NCI-H2196 (cell line): ENCODE measurements at regions not wholly inside any gene's neighbourhood (a gene's known extent, or its start where the extent isn't known, plus 50 kb on each side); places are given as distances from the start of the nearest gene placed in this dataset.
"Not testable (repeated sequence)": the region's sequence is repeated elsewhere in the genome, so short reads cannot be mapped to it uniquely, and the experiment has no call there.

Experiments
- DNase-seq: peaks from one replicate; lab custom pipeline; 2025; ENCODE audit not compliant: unreplicated experiment; lab: John Stamatoyannopoulos, UW

DNA sequence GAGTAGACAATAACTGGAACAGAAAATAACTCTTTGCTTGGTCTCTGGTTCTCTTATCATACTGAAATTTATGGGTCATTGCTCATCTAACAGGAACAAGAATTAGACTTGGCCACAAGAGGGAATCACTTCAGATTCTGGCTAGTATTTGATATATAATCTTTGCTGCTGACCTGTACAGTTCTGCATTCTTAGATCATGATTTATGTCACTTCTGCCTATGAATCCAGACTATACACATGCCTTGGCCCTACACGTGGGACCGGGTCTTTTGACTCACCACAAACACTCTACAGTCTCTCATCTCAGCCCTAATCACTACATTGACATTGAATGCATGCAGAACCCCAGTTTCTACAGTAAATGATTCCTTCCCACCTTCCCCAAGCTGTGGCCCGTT lies 162.5 kb upstream of the SOX2 start:
- DNase-seq, result no peak

DNA sequence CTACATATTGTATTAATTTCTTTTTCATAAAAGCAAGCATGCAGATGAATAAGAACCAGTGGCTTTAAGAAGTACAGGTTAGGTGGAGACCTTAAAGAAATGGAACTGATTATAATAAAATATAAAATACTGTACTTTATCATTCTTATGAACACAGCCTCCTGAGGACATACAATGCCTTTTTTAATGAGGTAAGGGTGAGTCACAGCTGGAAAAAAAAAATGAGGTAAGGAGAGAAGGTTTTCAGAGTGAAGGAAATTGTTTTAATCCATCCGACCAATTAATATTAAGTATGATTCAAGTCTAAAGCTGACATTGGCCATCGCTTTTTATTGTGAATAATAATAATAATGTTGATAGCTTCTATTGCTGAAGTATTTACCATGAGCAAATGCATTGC lies 170.3 kb upstream of the SOX2 start:
- DNase-seq, result no peak

DNA sequence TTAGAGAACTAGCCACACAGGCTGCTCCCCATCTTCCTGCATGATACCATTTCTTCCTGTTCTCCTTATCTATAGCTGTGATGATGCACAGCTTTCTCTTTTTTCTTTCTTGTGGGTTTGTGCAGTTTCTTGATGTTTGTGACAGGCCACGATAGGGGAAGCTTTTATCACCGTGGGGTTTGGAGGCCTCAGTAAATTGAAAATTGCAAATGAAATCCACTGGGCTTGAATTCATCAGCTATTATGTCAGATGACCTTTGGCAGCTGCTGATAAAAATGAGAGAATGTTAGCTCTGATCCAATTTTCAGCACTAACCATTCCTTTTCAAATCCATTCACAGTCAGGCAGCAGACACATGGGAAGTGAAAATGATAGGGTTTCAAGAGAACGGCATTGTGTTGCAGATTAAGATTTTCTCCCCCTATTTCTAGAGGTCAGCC lies 176.9 kb upstream of the SOX2 start:
- no peak for DNase-seq

GRCh38 chr3:181533811-181534210 lies 177.9 kb upstream of the SOX2 start:
- no peak for DNase-seq

- DNase-seq, result no peak
These were observed 181.1 kb upstream of the SOX2 start for GRCh38 chr3:181530584-181530983.

DNA sequence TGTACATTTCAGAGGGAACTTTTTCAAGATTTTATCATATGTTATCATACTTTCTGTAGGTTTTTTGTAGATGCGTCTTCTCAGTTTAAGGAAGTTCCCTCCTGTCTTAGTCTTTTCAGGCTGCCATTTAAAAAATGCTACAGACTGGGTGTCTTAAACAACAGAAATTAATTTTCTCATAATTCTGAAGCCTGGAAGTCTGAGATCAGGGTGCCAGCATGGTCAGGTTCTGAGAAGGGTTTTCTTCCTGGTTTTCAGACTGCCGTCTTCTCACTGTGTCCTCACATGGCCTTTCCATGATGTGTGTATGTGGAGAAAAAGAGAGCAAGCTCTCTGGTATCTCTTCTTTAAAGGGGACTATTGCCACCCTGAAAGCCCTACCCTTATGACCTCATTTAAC lies 189.9 kb upstream of the SOX2 start:
- no peak for DNase-seq

DNA sequence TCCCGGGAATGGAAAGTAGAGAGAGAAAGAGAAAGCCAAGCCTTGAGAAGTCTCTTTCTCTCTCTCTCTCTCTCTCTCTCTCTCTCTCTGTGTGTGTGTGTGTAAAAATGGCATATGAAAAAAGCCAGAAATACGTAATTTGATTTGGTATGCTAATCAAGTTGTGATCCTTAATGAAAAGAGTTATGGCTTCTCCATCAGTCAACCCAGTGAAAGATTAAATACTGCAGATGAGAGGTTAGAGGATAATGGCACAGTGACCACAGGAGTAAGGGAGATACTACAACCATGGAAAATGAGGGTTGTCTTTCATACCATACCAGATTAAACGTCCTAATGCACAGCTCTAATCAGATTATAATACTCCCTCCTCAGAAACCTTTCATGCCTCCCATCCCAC lies 193.5 kb upstream of the SOX2 start:
- no peak for DNase-seq

GRCh38 chr3:181512787-181513186 lies 198.9 kb upstream of the SOX2 start:
- DNase-seq, result no peak

DNA sequence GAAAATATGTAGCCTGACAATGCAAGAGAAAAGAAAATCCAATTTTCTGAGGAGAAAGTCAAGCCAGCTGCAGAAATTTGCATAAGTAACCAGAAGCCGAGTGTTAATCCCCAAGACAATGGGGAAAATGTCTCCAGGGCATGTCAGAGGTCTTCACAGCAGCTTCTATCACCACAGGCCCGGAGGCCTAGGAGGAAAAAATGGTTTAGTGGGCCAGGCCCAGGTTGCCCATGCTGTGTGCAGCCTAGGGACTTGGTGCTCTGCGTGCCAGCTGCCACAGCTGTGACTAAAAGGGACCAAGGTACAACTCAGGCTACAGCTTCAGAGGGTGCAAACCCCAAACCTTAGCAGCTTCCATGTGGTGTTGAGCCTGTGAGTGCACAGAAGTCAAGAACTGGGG lies 201.2 kb upstream of the SOX2 start:
- DNase-seq, result no peak

DNA sequence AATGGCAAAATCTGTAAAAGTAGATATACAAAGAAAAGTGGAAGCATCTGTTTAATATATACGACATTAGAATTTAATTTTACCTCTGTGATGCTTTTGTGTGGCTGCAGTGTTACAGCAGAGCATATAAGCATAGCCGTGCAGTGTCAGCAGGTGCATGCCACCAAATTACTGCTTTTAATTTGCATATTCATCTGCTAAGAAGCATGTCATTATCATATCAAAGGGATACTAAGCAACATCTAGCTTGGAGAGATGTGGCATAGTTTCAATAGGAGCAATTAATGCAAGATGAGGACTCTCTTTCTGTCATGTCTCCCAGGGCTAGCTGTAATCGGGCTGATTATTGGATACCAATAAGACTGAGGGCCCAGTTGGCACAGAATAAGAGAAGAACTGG lies 214.4 kb upstream of the SOX2 start:
- DNase-seq, result no peak

DNA sequence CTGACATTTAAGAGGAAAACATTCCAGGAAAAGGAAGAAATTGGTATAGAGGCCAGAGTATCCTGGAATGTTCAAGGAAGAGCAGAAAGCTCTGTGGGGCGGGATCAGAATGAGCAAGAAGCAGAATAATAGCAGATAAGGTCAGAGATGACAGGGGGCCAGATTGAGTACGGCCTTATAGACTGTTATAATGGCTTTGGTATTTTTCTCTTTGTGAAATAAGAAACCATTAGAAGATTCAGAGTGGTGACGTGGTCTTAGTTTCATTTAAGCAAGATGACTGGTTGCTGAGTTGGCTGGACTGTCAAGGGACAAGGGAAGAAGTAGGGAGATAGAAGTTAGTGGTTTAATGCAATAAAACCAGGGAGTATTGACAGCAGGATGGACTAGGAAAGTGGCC lies 218.3 kb upstream of the SOX2 start:
- no peak for DNase-seq

DNA sequence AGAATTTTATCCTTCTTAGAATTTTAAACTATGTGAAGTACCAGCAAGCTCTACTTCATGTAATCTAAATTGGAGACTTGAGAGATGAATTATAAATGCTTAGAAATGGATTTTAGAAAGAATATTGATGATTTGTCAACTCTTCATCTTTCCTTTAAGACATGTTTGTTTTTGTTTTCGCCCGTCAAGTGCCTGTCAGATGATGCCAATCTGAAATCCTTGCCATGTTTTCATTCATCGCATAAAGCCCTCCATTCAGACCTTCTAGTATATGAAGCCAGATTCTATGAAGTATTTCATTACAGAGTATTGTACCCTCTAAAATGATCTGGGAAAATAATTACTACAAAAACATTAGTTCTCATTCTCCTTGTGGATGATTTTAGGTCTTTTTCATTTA lies 223.2 kb upstream of the SOX2 start:
- DNase-seq, result no peak

- peak; percentile 71 for DNase-seq
These were observed 224.3 kb upstream of the SOX2 start for GRCh38 chr3:181487236-181487978.

DNA sequence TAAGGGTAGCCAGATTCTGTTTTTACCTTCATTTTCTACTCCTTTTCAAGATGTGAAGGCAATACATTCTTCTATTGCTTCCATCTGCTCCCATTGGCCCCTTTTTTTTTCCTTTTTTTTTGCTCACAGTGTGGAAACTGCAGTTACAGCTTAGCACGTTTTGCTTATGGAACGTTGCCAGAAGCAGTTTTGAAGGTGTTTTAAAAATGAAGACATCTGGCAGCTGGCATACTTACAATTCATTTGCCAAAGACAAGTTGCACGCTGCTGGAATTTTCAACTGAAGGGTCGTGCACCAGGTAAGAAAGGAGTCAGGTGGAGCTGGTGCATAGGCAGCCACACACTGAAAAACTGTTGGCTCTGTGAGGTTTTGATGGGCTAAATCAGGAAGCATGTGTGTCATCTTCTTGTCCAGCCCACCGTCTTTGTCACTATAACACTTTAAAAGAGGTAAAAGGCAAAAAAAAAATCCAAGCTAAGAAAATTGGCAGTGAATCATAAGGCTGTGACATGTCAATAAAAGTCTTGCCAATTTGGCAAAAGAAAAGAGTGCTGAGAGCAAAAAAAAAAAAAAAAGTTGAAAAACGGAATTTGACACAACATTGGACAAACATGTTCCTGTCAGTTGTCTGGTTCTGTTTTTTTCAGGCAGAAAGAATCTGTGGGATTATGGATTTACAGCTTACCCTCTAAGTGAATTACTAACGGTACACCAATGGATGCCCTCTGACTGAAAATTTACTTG lies 225.4 kb upstream of the SOX2 start:
- no peak for DNase-seq

- DNase-seq, result no peak
These were observed 227.7 kb upstream of the SOX2 start for GRCh38 chr3:181484026-181484425.

DNA sequence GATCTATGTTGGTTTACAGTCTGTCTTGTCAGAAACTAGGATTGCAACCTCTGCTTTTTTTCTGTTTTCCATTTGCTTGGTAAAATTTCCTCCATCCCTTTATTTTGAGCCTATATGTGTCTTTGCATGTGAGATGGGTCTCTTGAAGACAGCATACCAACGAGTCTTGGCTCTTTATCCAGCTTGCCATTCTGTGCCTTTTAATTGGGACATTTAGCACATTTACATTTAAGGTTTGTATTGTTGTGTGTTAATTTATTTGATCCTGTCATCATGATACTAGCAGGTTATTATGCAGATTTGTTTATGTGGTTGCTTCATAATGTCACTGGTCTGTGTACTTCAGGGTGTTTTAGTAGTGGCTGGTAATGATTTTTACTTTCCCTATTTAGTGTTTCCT lies 236.6 kb upstream of the SOX2 start:
- not testable (repeated sequence) for DNase-seq

DNA sequence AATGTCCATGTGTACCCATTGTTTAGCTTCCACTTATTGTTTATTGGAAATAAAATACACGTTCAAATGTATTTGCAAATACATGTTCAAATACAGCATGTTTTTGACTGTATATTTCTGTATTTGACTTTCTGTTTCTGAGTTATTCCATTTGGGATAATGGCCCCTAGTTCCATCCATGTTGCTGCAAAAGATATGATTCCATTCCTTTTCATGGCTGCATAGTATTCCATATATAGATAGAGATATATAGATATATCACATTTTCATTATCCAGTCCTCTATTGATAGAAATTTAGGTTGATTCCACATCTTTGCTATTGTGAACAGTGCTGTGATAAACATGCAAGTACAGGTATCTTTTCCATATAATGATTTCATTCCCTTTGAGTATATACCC lies 241.4 kb upstream of the SOX2 start:
- no peak for DNase-seq

- DNase-seq, result no peak
These were observed 247.6 kb upstream of the SOX2 start for GRCh38 chr3:181464033-181464694.

GRCh38 chr3:181461381-181461780 lies 250.3 kb upstream of the SOX2 start:
- no peak for DNase-seq

DNA sequence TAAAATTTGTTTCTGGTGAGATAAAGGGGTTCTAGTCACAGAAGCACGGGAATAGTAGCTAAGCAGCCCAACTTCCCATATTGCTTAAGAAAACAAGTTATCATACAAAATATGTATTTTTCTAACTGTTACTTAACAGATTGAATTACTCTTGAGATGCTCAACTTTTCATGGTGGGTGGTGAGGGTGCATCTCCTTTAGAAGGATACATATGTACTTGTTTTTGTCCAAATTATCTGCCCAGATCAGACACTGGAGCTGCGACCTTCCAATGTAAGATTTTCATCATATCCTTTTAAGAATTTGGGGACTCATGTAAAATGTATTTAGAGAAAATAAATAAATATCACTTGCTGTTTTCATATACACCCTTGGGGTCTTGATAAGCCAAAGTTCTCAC lies 252.2 kb upstream of the SOX2 start:
- no peak for DNase-seq

DNA sequence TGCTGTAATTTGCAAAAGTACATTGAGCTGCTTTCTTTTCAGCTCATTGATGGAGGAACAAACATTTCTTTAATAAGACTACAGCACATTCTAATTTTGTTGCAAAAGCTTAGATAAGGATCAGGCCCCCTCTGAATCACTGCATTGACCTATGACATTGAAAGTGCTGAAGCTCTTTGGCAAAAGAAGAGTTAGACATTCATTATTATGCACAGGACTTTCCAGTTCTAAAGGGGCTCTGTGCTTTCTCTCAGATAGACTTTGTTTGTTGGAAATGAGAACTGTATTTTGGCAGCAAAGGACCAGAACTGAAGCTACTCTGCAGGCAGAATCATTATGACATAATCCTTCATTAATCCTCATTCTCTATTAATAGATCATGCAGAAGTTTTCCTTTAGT lies 252.9 kb upstream of the SOX2 start:
- no peak for DNase-seq

DNA sequence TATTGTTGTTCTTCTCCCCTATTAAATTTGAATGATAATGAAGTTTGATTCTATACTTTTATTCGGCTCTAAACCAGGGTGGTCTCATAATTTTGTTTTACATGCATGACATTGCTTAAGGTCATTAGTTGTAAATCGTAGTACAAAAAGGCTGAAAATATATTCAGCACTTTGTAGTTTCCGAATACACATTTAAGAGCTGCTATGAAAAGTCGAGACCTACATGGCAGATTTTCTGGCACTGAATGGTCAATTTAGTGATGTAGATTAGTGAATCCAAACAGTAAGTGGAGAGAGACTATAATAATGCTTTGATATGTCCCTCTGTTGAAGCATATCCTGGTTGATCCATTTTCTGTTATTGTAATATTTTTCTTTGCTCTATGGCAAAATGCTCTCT lies 254.0 kb upstream of the SOX2 start:
- DNase-seq, result no peak
